ENCODE measurements at regions not wholly inside any gene's neighbourhood (a gene's known extent, or its start where the extent isn't known, plus 50 kb on each side); places are given as distances from the start of the nearest gene placed in this dataset.

DNA sequence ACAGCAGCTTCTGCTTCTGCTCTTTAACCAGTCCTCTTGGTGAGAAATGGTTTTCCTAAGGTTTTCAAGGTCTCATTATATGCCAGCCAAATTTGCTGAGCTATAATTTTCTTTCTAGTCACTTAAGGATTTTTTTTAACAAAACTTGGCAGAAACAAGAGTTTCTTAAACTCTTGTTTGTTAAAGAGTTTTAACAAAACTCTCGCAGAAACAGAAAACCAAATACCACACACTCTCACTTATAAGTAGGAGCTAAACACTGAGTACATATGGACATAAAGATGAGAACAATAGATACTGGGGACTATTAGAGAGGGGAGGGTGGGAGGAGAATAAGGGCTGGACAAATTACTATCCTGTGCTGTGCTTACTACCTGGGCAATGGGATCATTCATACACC lies 908.3 kb downstream of the TUSC7 start:
- Histone ChIP-seq H3K4me3 (replicated peaks in 1 of 3) (no peak overlapping the region), H3K27ac (no peak overlapping the region), H3K36me3 (no peaks in the 10 kb centered on the region), H3K9me3 (no peaks in the 10 kb centered on the region), H3K4me1 (no peaks in the 10 kb centered on the region), H3K27me3 (no peaks in the 10 kb centered on the region)
- no peak for DNase-seq
- 29 to 36% methylated on average over 1 of the region's 1 CpG for whole genome bisulfite sequencing, 2 donors
- TF ChIP-seq, protein P1, sequence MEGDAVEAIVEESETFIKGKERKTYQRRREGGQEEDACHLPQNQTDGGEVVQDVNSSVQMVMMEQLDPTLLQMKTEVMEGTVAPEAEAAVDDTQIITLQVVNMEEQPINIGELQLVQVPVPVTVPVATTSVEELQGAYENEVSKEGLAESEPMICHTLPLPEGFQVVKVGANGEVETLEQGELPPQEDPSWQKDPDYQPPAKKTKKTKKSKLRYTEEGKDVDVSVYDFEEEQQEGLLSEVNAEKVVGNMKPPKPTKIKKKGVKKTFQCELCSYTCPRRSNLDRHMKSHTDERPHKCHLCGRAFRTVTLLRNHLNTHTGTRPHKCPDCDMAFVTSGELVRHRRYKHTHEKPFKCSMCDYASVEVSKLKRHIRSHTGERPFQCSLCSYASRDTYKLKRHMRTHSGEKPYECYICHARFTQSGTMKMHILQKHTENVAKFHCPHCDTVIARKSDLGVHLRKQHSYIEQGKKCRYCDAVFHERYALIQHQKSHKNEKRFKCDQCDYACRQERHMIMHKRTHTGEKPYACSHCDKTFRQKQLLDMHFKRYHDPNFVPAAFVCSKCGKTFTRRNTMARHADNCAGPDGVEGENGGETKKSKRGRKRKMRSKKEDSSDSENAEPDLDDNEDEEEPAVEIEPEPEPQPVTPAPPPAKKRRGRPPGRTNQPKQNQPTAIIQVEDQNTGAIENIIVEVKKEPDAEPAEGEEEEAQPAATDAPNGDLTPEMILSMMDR (IDR thresholded peaks at IDR 0.05) = no peak
- TF ChIP-seq POLR2A (IDR thresholded peaks at IDR 0.05) = no peak
- intact Hi-C loops (cut with DNase I) = no loop called here

GRCh38 chr3:117618462-117618861 lies 908.9 kb downstream of the TUSC7 start:
- H3K27me3 ChIP-seq = no peaks in the 10 kb centered on the region
- 26 to 29% methylated on average over 1 of the region's 1 CpG for WGBS, 2 donors
- H3K9me3 ChIP-seq = no peaks in the 10 kb centered on the region
- no peaks in the 10 kb centered on the region for H3K36me3 ChIP-seq
- no peak overlapping the region for H3K4me3 ChIP-seq (replicated peaks in 1 of 3)
- H3K4me1 ChIP-seq = no peaks in the 10 kb centered on the region
- no peak for TF ChIP-seq POLR2A (IDR thresholded peaks at IDR 0.05)
- TF ChIP-seq, protein P1 (IDR thresholded peaks at IDR 0.05) = no peak
- peak in 1 of 2 donors; percentile 14 for DNase-seq
- no peak overlapping the region for H3K27ac ChIP-seq
- intact Hi-C loops (cut with DNase I) = no loop called here

GRCh38 chr3:117619805-117620204 lies 910.2 kb downstream of the TUSC7 start:
- Histone ChIP-seq H3K9me3 (no peaks in the 10 kb centered on the region), H3K4me3 (replicated peaks in 1 of 3) (no peak overlapping the region), H3K27me3 (no peaks in the 10 kb centered on the region), H3K27ac (no peak overlapping the region), H3K4me1 (no peaks in the 10 kb centered on the region), H3K36me3 (no peaks in the 10 kb centered on the region)
- no peak for TF ChIP-seq POLR2A (IDR thresholded peaks at IDR 0.05)
- TF ChIP-seq, protein P1 (IDR thresholded peaks at IDR 0.05) = no peak
- DNase-seq = no peak
- 68 to 80% methylated on average over 1 of the region's 1 CpG for WGBS, 2 donors
- intact Hi-C loops (cut with DNase I) = no loop called here

DNA sequence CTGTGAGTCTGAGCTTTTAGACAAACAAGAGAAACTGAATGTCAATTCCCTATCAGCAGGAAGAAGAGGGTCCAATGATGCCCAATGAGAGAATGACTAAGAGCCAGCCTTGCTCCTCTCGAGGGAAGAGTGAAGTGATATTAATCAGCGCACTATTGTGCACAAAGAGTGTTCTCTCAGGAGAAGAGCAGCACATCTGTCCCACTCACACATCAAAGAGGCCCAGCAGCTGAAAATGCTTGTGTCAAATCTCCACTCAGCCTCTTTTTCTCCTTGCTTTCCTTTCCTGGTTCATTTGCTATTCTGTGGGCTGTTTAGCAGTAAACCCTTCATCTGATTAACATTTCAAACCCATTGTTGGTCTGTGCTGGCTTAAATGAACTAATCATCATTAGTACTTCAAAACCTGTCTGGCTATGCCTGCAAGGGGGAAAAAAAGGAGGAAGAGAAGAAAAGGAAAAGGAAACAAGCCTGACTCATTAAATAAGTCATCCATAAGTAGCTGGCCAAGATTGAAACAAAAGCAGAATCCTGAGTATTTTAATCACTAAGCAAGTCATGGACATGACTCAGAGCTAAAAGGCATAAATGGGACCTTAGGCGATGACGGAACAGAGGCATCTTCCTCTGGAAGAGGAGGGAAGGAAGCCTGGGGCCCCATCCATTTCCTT lies 912.7 kb downstream of the TUSC7 start:
- no peak overlapping the region for H3K27ac ChIP-seq
- DNase-seq = no peak
- no peaks in the 10 kb centered on the region for H3K4me1 ChIP-seq
- no peaks in the 10 kb centered on the region for H3K9me3 ChIP-seq
- TF ChIP-seq, protein P1 (IDR thresholded peaks at IDR 0.05) = no peak
- no peak for TF ChIP-seq POLR2A (IDR thresholded peaks at IDR 0.05)
- WGBS, 2 donors = 61 to 69% methylated on average over 4 of the region's 4 CpGs
- no peaks in the 10 kb centered on the region for H3K36me3 ChIP-seq
- intact Hi-C loops (cut with DNase I) = no loop called here
- H3K27me3 ChIP-seq = no peaks in the 10 kb centered on the region
- H3K4me3 ChIP-seq (replicated peaks in 1 of 3) = no peak overlapping the region

- no peak overlapping the region for H3K4me3 ChIP-seq (replicated peaks in 1 of 3)
- no peaks in the 10 kb centered on the region for H3K36me3 ChIP-seq
- H3K27me3 ChIP-seq = no peaks in the 10 kb centered on the region
- no peaks in the 10 kb centered on the region for H3K9me3 ChIP-seq
- no peak for TF ChIP-seq POLR2A (IDR thresholded peaks at IDR 0.05)
- TF ChIP-seq, protein P1 (IDR thresholded peaks at IDR 0.05) = no peak
- WGBS, 2 donors = 90 to 98% methylated on average over 3 of the region's 3 CpGs
- no peak overlapping the region for H3K27ac ChIP-seq
- intact Hi-C loops (cut with DNase I) = no loop called here
- no peaks in the 10 kb centered on the region for H3K4me1 ChIP-seq
- no peak for DNase-seq
Measured at GRCh38 chr3:117624424-117624823, 914.8 kb downstream of the TUSC7 start.

Measured in thyroid gland (tissue), 4 donors.